NOMO-1 (cell line): ENCODE measurements at regions not wholly inside any gene's neighbourhood (a gene's known extent, or its start where the extent isn't known, plus 50 kb on each side); places are given as distances from the start of the nearest gene placed in this dataset.
"Not testable (repeated sequence)": the region's sequence is repeated elsewhere in the genome, so short reads cannot be mapped to it uniquely, and the experiment has no call there.

Source experiments
- DNase-seq, 2 experiments: peaks; one replicate each; lab custom pipeline; 2025; ENCODE audit not compliant: unreplicated experiment in 2 of 2; lab: John Stamatoyannopoulos, UW

DNA sequence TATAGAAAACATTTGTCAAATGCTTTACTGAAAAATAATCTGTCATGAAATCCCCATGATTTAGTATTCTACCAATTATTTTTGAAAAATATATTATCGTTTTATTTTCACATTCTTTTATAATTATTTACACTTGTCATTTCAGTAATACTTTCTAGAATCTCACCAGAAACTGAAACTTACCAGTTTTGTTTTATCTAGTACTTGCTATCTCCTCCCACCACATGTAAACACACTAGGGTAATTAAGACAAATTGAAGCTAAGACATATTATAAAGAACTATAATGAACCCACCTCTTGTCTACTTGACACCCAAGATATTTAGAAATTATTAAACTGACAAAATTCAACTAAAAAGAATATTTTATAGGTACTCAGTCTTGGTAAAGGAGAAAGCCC lies 51.5 kb upstream of the GRM3 start:
- no peak for DNase-seq

DNA sequence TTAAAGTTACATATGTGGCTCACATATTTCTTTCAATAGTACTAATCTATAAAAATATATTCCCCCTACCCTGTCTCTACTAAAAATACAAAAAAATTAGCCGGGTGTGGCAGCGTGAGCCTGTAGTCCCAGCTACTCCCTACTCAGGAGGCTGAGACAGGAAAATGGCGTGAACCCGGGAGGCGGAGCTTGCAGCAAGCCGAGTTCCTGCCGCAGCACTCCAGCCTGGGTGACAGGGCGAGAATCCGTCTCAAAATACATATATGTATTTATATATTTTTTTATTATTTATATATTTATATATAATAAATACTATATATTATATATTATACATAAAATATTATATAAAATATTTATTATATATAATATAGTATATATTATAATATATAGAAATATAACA lies 69.7 kb upstream of the GRM3 start:
- no peak for DNase-seq

DNA sequence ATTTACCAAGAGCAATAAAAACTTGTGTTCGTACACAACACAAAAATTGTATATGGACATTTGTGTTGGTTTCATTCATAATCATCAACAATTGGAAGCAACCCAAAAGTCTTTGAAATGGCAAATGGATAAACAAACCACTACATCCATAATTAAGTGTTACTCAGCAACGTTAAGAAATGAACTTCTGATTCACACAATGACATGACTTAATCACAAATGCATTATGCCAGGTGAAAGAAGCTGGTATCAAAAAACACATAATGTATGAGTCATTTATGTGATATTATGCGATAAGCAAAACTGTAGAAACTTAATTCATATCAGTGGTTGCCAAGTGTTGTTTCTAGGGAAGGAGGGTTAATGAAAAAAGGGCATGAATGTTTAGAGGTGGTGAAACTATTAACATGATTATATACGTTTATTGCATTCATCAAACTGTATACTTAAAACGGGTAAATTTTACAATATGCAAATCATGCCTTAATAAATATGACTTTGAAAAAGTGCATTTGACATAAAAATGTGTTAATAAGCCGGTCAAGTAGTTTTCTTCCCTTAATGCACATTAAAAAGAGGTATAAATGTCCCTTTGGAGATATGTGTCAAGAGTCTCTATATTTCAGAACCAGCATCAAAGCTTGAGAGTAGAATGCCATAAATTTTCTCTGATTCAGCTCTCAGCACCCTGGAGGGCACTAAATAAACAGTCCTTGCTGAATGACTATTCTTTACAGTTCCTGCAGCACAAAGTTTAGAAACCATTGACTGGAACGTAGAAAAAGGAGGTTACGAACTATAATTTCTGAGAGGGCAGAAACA lies 84.8 kb upstream of the GRM3 start:
- no peak for DNase-seq

DNA sequence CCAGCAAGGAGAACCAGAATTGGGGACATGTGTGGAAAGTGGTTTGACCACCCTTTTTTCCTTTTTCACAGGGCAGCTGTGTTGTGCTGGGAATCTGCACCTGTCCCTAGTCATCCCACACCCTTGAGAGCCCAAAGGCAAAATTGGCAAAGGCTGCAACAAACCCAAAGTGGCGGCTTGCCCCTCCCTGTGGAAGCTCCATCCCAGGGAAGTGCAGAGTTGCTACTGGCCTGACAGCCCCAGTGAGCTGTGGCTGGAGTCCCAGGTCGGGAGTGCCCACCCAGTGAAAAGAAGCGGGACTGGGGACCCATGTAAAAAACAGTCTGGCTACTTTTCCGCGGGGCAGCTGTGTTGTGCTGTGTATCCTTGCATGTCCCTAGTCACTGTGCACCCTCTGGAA lies 109.1 kb upstream of the GRM3 start:
- no peak for DNase-seq

DNA sequence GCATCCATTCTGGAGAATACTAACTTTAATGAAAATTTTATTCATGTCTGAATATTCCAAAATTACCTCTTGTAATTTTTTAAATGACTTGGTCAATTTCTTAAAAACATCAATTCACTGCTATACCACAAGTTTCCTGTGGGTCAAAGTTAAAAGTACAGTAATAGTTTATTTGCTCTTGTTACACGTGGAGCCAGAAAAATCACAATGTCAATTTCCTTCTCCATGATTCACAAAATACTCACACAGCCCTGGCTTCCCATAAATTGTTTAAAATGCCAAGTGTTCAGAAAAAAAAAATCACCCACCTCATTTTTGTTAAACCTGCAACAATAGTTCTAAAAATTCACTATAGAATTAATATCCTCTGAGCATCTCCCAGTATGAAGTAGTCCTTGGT lies 139.5 kb upstream of the GRM3 start:
- no peak for DNase-seq

DNA sequence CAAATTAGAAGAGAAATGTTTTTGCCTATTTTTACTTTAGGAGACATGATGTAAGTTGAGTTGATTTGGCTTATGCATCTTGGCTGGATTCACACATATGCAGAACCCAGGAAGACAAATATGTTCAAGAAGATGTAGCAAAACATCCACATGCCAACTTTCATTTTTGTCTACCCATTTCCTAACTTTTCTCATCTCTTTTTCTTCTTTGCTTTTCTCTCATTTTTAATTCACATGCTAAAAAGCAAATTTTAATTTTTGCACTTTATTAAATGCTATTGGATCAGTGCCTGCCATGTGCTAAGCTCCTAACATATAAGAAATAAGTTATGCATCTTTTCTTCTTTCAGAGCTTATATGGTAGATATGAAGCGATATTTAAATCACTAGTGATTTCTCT lies 143.7 kb upstream of the GRM3 start:
- DNase-seq = no peak

DNA sequence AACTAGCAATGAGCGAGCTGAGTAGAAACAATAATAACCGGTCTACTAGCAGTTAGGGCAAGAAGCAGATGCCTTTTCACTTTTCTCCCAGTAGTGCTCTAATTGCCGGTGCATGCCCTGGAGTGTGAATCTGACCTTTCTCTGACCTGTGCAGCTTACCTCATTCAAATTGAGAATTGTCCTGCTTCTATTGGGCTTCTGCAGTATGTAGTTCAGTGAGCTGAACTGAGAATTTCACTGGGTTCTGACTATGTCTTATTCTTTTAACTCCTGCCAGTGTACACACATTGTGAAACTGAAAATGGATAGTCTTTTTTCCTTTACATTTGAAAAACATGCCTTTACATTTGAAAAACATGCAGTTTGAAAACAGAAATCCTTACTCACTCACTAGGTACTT lies 157.9 kb upstream of the GRM3 start:
- DNase-seq = no peak

DNA sequence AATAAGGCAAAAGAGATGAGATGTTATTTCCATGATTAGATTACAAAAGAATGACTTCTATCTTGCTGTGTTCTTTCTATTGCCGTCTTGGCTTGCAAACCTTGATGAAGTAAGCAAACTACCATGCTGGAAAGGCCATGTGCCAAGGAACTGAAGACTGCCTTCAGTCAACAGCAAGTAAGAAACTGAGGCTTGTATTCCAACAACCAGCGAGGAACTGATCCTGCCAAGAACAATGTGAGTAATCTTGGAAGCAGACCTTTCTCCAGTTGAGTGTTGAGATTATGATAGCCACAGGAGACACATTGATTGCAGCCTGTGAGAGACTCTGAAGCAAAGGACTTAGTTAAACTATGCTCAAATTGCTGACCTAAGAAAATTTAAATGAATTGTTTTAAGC lies 164.6 kb upstream of the GRM3 start:
- DNase-seq = no peak

DNA sequence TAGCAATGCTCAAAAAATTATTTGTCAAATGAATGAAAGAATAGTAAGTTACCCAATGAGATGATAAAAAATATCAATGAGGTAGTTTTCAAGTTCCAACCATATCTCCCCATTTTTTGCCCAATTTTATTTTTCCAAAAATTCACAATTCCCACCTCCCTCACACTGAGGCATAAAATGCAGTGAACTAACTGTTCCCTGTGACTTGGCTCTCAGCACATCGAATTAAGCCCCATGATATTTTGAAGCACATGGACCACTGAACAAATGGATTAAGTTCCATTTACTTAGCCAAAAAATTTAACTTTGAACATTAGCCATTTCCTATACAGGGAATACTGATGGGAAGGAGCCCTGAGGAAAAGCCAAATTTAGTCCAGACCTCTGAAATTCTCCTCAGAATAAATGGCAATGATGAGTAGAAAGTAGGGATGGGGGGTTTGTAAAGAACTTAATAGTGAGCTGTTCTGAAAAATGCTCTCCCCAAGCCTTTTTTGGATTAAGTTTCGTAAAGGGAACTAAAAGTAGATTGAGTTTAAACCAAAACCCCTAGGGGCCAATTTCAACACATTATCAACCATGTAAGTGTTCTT lies 166.3 kb upstream of the GRM3 start:
- DNase-seq = no peak

DNA sequence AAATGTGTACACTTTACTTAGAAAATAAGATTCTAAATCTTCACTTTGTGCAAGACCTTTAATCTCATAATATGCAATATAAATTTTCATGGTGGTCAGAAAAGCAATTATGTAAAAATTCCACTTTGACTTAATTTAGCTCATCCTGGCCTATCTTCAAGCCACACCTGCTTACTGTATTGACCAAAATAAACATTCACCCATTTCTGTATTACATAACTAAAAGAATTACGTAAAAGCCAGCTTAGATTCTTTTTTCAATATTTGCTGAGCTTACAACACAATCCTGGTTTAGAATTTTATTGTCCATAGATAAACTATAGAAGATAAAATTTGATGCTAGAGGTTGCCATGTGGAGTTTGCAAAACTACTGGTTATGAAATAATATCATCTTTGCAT lies 172.9 kb upstream of the GRM3 start:
- no peak for DNase-seq

DNA sequence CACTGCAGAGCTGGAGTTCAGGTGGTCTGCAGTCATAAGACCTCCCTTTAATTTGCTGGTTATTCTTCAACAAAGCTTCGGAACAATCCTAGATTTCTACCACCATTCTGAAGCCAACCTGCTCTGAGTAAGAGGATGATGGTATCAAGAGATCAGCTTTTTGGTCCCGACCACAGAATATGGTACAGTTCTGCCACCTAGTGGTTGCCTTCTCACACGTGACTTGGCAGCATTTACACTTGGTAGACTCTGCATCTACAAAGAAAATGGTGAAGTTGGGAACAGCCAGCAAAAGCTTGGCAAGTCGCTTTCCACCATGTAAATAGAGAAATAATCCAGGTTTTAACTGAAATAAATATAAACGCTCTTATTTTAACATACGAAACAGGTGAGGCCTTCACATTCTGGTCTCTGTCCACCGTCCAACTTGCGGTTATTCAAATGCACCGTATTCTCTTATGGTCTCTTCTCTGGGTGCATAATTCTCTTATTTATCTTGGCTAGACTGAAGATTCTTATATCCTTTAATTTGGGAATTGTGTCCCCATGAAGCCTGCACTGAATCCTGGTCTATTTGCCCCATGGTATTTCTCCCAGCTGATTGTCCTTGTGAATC lies 173.9 kb upstream of the GRM3 start:
- peak; percentile 75 to 87 for DNase-seq

DNA sequence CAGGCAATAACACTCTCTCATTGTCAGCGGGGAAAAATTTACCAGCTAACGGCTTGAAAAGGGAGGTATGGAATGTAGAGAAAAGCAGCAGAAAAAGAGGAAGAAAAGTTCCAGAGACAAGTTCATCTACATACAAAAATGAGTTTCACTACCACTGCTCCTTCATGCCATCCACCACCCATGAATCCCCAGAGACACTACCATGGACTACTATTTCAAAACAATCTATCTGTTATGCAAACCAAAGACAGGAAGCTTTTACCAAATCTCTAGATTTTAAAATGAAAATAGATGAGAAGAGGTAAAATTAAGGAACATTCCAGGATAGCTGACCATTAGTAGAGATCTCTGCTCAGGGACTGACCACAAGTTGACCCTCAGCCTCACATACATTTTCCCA lies 189.0 kb upstream of the GRM3 start:
- DNase-seq = no peak

DNA sequence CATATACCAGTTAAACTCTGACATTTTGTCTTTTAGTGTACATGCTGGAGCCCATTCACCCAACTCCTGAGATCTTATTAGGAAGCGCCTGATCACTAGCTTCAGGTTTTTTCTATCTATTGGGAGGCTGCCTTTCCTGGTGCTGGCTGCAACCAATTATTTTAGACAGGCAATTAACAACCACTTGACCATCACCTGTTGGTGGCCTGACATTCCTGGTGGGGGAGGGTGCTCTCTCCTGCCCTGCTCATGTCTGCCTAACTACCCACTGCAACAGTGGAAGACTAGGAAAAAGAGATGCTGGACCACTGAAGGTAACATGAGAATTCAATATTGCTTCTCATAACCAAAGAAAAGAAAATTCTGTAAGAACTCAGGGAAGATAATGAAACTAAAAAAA lies 190.3 kb upstream of the GRM3 start:
- no peak for DNase-seq

DNA sequence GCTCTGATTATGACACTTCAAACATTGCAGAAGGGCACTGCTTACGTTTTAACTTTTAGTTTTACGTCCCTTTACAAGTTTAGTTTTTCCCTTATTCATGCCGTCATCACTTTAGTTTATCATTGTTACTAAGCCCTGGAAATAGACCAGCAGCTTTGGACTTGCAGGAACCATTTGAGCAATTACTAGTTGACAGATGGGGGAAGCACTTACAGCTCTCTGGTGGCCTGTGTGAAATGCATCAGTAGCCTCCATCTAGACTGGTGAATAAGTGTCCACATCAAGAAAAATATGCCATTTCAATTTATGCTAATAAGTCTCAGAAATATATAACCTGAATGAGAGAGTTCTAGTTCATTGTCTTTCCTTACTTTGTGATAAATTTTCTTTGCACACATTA lies 194.9 kb upstream of the GRM3 start:
- no peak for DNase-seq

DNA sequence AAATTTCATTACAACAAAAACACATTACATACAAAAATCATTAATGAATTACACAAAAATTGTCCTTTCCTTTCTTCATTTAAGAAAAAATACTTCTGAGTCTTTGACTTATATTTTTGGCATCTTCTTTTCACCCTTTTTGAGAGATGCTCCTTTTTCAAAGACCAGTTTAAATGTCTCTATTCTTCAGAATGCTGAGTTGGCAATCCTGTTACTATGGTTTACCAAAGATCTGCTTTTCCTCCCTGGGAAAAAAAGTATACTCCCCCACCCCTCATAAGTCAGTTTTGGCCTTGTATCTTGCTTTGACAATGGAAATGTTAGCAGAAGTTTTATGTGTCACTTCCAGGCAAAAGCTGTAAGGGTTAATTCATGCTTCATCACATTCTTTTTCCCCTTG lies 198.4 kb upstream of the GRM3 start:
- no peak for DNase-seq

DNA sequence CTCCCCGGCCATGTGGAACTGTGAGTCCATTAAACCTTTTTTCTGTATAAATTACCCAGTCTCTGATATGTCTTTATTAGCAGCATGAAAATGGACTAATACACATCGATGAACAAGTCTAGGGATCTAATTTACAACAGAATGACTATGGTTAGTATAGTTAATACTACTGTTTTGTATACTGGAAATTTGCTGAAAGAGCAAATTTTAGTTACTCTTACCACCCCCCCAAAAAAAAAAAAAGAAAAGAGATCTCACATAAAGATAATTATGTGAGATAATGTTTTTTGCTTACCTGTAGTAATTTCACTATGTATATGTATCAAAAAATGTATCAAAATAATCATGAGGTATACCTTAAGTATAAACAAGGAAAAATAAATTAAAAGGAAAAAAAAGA lies 199.5 kb upstream of the GRM3 start:
- no peak for DNase-seq

DNA sequence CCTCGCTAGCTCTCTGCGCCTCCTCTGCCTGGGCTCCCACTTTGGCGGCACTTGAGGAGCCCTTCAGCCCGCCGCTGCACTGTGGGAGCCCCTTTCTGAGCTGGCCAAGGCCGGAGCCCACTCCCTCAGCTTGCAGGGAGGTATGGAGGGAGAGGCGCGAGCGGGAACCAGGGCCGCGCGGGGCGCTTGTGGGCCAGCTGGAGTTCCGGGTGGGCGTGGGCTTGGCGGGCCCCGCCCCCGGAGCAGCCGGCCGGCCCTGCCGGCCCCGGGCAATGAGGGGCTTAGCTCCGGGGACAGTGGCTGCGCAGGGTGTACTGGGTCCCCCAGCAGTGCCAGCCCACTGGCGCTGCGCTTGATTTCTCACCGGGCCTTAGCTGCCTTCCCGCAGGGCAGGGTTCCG lies 203.3 kb upstream of the GRM3 start:
- not testable (repeated sequence) for DNase-seq

DNA sequence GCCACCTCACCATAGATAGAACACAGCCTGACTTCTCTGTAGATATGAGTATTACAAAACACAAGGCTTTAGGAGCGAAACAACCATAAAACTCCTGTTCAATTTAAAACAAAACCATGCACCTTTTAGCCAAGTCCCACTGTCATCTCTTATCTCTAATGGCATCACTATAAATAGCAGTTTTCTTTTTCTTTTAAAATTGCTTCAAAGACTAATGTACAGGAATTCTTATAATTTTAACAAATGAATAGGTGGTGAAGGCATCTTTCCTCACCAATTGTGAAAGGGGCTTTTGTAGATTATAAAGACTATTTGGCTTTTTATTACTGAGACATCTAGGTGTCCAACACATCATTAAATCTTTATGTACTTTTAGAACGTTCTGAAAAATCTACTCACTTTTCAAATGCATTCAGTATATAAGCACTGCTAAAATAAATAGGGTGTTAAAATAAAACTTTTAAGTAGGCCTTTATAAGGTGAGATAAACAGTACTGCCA lies 205.7 kb upstream of the GRM3 start:
- DNase-seq = no peak

DNA sequence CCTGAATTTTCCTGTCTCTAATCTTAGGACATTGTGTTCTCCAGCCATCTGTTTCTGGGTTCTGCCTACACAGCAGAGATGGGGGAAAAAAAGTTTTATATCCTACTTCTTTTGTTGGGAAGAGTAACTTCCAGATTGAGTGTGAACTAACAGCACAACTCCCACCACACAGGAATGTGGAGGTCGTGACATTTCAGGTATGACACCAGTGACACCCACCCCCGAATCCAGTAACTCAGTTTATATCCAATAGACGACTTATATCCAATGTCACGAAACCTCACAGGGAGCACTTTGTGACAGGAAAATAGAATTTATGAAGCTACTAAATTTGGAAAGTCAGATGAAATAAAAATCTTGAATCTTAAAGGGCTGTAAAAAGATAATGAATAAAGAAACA lies 211.9 kb upstream of the GRM3 start:
- DNase-seq = no peak

DNA sequence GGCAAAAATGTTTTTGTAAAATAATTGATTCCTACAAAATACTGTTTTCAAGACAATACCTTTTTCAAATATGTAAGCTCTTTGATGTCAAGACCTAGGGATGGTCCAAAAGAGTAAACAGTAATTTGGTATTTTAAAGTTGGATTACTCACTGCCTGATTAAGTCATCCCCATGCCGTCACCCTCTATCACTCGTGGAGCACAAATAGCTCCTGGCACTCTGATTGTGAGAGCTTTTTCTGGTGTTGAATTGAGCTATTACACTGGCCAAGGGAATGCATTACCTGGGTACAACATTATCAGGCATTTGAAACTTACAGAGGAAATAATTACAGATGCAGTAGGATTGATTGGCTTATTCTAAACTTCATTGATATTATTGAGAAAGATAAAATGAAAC lies 231.9 kb upstream of the GRM3 start:
- no peak for DNase-seq

DNA sequence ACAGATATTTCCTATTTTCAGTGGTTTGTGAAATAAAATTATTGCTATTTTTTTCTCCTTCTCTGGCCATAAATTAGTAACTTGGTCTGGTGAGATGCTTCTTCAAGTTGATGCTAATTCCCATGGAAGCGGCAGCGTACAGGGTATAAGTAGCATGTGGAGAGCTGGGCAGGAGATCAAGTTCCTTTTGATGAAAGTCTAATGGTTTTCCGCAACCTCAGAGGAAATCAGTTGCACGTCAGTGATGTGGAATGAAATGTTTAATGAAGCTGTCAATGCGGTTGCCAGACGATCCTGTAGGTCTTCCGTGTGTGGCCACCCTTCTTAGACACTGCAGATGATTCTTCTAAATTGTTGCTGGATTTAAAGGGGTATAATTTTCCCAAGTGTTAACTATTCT lies 236.4 kb upstream of the GRM3 start:
- no peak for DNase-seq

DNA sequence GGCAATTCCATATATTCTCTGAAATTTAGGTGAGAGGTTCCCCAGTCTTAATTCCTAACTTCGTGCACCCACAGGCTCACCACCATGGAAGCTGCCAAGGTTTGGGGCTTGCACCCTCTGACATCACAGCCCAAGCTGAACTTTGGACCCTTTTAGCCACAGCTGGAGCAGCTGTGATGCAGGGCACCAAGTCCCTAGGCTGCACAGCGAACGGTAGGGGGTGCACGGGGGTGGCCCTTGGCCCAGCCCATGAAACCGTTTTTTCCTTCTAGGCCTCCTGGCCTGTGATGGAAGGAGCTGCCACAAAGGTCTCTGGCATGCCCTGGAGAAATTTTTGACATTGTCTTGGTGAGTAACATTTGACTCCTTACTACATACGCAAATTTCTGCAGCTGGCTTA lies 251.9 kb upstream of the GRM3 start:
- DNase-seq = no peak
